Gastroesophageal sphincter (tissue), 4 donors: ENCODE measurements at regions not wholly inside any gene's neighbourhood (a gene's known extent, or its start where the extent isn't known, plus 50 kb on each side); places are given as distances from the start of the nearest gene placed in this dataset.

ENCODE experiments used
- ATAC-seq: fragments of 150-250 bp; one replicate; pipeline ENCODE4 v1.9.1; 2016; ENCODE audit warnings: mild to moderate bottlenecking, moderate library complexity
- H3K27ac ChIP-seq, 4 donors: fragments of 200-600 bp; sonication (generic) in 3 of 4; 1 replicate in 3 of 4; 2 replicates in 1 of 4; pipeline ENCODE4 v1.5.1; 2016 to 2019
- H3K27me3 ChIP-seq: fragments of 200-600 bp; sonication (generic); one replicate; pipeline ENCODE4 v1.5.1; 2019
- H3K36me3 ChIP-seq, 2 donors: fragments of 200-600 bp; sonication (generic); one replicate each; pipeline ENCODE4 v1.5.1; 2019; ENCODE audit warnings: control low read depth in 1 of 2
- H3K4me1 ChIP-seq, 3 donors: fragments of 200-600 bp; sonication (generic); 1 replicate in 2 of 3; 2 replicates in 1 of 3; pipeline ENCODE4 v1.5.1; 2016 to 2019; ENCODE audit warnings: control low read depth in 2 of 3
- H3K4me3 ChIP-seq, 2 donors: fragments of 200-600 bp; sonication (generic); one replicate each; pipeline ENCODE4 v1.5.1; 2019; ENCODE audit warnings: mild to moderate bottlenecking in 1 of 2, moderate library complexity in 1 of 2
- H3K9me3 ChIP-seq, 3 donors: fragments of 200-600 bp; sonication (generic); one replicate each; pipeline ENCODE4 v1.5.1; 2017 to 2019; ENCODE audit warnings: control low read depth in 2 of 3
- EP300 ChIP-seq: sonication (generic); formaldehyde crosslinking; IDR thresholded peaks from one replicate; pipeline ENCODE4 v1.6.1; 2017; ENCODE audit warnings: antibody characterized with exemption, mild to moderate bottlenecking
- POLR2A ChIP-seq, 2 donors: fragments of 450-650 bp; IDR thresholded peaks; one replicate each; pipeline ENCODE4 v1.6.1; 2017; ENCODE audit warnings: antibody characterized with exemption in 2 of 2, mild to moderate bottlenecking in 2 of 2, moderate library complexity in 1 of 2
- POLR2AphosphoS5 ChIP-seq: sonication (generic); formaldehyde crosslinking; IDR thresholded peaks from one replicate; pipeline ENCODE4 v1.6.1; 2017; ENCODE audit warnings: antibody characterized with exemption
- WGBS, 2 donors: methylation state at CpG; one replicate each; pipeline ENCODE4 v1.1.5; 2018; ENCODE audit warnings: low coverage in 1 of 2; 5-methylcytosine and 5-hydroxymethylcytosine counted together
- TF ChIP-seq, protein P1 (sequence below), 4 experiments: fragments of 200-600 bp in 2 of 4; fragments of 450-650 bp in 2 of 4; sonication (generic) in 1 of 4; IDR thresholded peaks; one replicate each; pipeline ENCODE4 v1.5.1; 2017 to 2019; ENCODE audit warnings: antibody characterized with exemption in 4 of 4, mild to moderate bottlenecking in 2 of 4, moderate library complexity in 2 of 4

GRCh38 chr2:221161186-221161585, 410.9 kb downstream of the EPHA4 start:
- Histone ChIP-seq H3K4me1 (no peaks in the 10 kb centered on the region), H3K4me3 (no peak overlapping the region), H3K9me3 (no peaks in the 10 kb centered on the region), H3K27ac (no peak overlapping the region), H3K27me3 (no peaks in the 10 kb centered on the region), H3K36me3 (no peaks in the 10 kb centered on the region)
- no peak for ATAC-seq
- TF ChIP-seq, protein P1, sequence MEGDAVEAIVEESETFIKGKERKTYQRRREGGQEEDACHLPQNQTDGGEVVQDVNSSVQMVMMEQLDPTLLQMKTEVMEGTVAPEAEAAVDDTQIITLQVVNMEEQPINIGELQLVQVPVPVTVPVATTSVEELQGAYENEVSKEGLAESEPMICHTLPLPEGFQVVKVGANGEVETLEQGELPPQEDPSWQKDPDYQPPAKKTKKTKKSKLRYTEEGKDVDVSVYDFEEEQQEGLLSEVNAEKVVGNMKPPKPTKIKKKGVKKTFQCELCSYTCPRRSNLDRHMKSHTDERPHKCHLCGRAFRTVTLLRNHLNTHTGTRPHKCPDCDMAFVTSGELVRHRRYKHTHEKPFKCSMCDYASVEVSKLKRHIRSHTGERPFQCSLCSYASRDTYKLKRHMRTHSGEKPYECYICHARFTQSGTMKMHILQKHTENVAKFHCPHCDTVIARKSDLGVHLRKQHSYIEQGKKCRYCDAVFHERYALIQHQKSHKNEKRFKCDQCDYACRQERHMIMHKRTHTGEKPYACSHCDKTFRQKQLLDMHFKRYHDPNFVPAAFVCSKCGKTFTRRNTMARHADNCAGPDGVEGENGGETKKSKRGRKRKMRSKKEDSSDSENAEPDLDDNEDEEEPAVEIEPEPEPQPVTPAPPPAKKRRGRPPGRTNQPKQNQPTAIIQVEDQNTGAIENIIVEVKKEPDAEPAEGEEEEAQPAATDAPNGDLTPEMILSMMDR (IDR thresholded peaks at IDR 0.05) = no peak
- TF ChIP-seq EP300 (no peak), POLR2A (IDR thresholded peaks at IDR 0.05) (no peak), POLR2AphosphoS5 (no peak)
- WGBS, 2 donors = 100% methylated on average over 1 of the region's 1 CpG

- Histone ChIP-seq H3K27me3 (no peaks in the 10 kb centered on the region), H3K27ac (no peak overlapping the region), H3K4me3 (no peak overlapping the region), H3K9me3 (no peaks in the 10 kb centered on the region), H3K4me1 (no peaks in the 10 kb centered on the region), H3K36me3 (no peaks in the 10 kb centered on the region)
- WGBS, 2 donors = 67 to 72% methylated on average over 4 to 7 of the region's 7 CpGs
- peak; percentile 31 for ATAC-seq
- TF ChIP-seq, protein P1 (IDR thresholded peaks at IDR 0.05) = no peak
- TF ChIP-seq EP300 (no peak), POLR2AphosphoS5 (no peak), POLR2A (IDR thresholded peaks at IDR 0.05) (no peak)
Measured at GRCh38 chr2:221166292-221166691, 405.8 kb downstream of the EPHA4 start.

GRCh38 chr2:221167561-221167960, 404.5 kb downstream of the EPHA4 start:
- no peak overlapping the region for H3K4me3 ChIP-seq
- no peaks in the 10 kb centered on the region for H3K27me3 ChIP-seq
- no peaks in the 10 kb centered on the region for H3K9me3 ChIP-seq
- TF ChIP-seq, protein P1 (IDR thresholded peaks at IDR 0.05) = no peak
- TF ChIP-seq EP300 = no peak
- no peak for TF ChIP-seq POLR2A (IDR thresholded peaks at IDR 0.05)
- TF ChIP-seq POLR2AphosphoS5 = no peak
- no peak for ATAC-seq
- H3K27ac ChIP-seq = no peak overlapping the region
- no peaks in the 10 kb centered on the region for H3K36me3 ChIP-seq
- H3K4me1 ChIP-seq = no peaks in the 10 kb centered on the region

- Histone ChIP-seq H3K27me3 (no peaks in the 10 kb centered on the region), H3K4me1 (no peaks in the 10 kb centered on the region), H3K27ac (no peak overlapping the region), H3K36me3 (no peaks in the 10 kb centered on the region), H3K9me3 (no peaks in the 10 kb centered on the region), H3K4me3 (no peak overlapping the region)
- no peak for ATAC-seq
- WGBS, 2 donors = 87 to 100% methylated on average over 5 to 6 of the region's 6 CpGs
- TF ChIP-seq POLR2AphosphoS5 (no peak), EP300 (no peak), POLR2A (IDR thresholded peaks at IDR 0.05) (no peak)
- TF ChIP-seq, protein P1 (IDR thresholded peaks at IDR 0.05) = no peak
Measured at GRCh38 chr2:221169724-221170123, 402.4 kb downstream of the EPHA4 start.

DNA sequence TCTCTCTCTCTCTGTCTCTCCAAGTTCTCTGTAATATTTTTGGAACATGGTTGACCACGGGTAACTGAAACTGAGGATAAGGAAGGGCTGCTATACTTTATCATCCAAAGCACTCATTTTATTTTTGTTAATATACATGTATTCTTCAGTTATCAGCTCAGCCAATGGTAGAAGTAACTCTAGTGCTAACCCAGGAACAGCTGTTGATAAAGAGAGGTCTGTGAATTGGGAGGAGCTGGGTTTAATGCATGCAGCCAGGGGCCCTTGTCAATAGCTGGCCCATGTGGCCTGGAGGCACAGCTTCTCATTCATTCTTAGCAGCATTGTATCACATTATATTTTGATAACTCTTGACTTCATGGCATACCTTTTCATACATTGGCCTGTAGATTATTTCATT, 401.6 kb downstream of the EPHA4 start:
- Histone ChIP-seq H3K4me3 (no peak overlapping the region), H3K9me3 (no peaks in the 10 kb centered on the region), H3K4me1 (no peaks in the 10 kb centered on the region), H3K27me3 (no peaks in the 10 kb centered on the region), H3K36me3 (no peaks in the 10 kb centered on the region), H3K27ac (no peak overlapping the region)
- ATAC-seq = no peak
- WGBS, 2 donors = 100% methylated on average over 1 of the region's 1 CpG; no CpG with 5 or more reads in 1 of the 2 donors
- TF ChIP-seq EP300 (no peak), POLR2AphosphoS5 (no peak), POLR2A (IDR thresholded peaks at IDR 0.05) (no peak)
- TF ChIP-seq, protein P1 (IDR thresholded peaks at IDR 0.05) = no peak
